ENCODE measurements at regions not wholly inside any gene's neighbourhood (a gene's known extent, or its start where the extent isn't known, plus 50 kb on each side); places are given as distances from the start of the nearest gene placed in this dataset.

GRCh38 chr15:62307551-62307950, 142.5 kb upstream of the C2CD4B start:
- no peaks in the 10 kb centered on the region for H3K27me3 ChIP-seq (ENCODE audit: control insufficient read depth, extremely low read depth, insufficient read depth, low read length)
- peaks cover 21% of the 10 kb centered on the region for H3K4me1 ChIP-seq (ENCODE audit: control insufficient read depth, extremely low read depth, insufficient read depth, low read length)
- TF ChIP-seq CTCF (optimal IDR thresholded peaks at IDR 0.05 in 1 of 3, IDR thresholded peaks at IDR 0.05 in 1 of 3, conservative IDR thresholded peaks at IDR 0.05 in 1 of 3; ENCODE audit: extremely low read depth in 1 of 3, insufficient read depth in 2 of 3, low read length in 3 of 3) (no peak), EZH2 (IDR thresholded peaks at IDR 0.05; ENCODE audit: low read length) (no peak)
- H3K9ac ChIP-seq (ENCODE audit: control insufficient read depth, extremely low read depth, insufficient read depth, low read length), result no peak overlapping the region
- no peak overlapping the region for H2AFZ ChIP-seq (ENCODE audit: control insufficient read depth, low read length)
- H3K9me3 ChIP-seq (ENCODE audit: control insufficient read depth, low read depth, low read length), result no peaks in the 10 kb centered on the region
- dilution Hi-C loops (cut with MboI; ENCODE audit: extremely low pct_ligation_motif_present, low sequenced_read_pairs), result no loop called here
- no peaks in the 10 kb centered on the region for H3K36me3 ChIP-seq (ENCODE audit: control insufficient read depth in 2 of 2, extremely low read depth in 1 of 2, insufficient read depth in 2 of 2, low read length in 2 of 2)
- peak; percentile 98 for FAIRE-seq
- peak overlapping the region in 2 of 3 experiments; percentile 19 to 21 for H3K4me3 ChIP-seq (ENCODE audit: control insufficient read depth in 2 of 3, extremely low read depth in 1 of 3, insufficient read depth in 2 of 3, low read depth in 1 of 3, low read length in 3 of 3)
- no peaks in the 10 kb centered on the region for H3K9me1 ChIP-seq (ENCODE audit: control insufficient read depth, extremely low read depth, insufficient read depth, low read length)
- peak; percentile 67 for DNase-seq (ENCODE audit: low read depth, low spot score)
- no peaks in the 10 kb centered on the region for H3K79me2 ChIP-seq (ENCODE audit: control insufficient read depth, insufficient read depth, low read length)
- H4K20me1 ChIP-seq (ENCODE audit: control insufficient read depth, extremely low read depth, insufficient read depth, low read length), result no peaks in the 10 kb centered on the region
- H3K4me2 ChIP-seq (ENCODE audit: control insufficient read depth, extremely low read depth, insufficient read depth, low read depth, low read length), result peak overlapping the region; percentile 84
- H3K27ac ChIP-seq (ENCODE audit: control insufficient read depth, insufficient read depth, low read length), result peak overlapping the region; percentile 62

- FAIRE-seq, result no peak
- dilution Hi-C loops (cut with MboI; ENCODE audit: extremely low pct_ligation_motif_present, low sequenced_read_pairs), result no loop called here
Observed at GRCh38 chr15:62316413-62317060, 151.5 kb upstream of the C2CD4B start.

More at GRCh38 chr15:62316413-62317060, 151.5 kb upstream of the C2CD4B start:
- Histone ChIP-seq H2AFZ (ENCODE audit: control insufficient read depth, low read length) (no peak overlapping the region), H3K9ac (ENCODE audit: control insufficient read depth, extremely low read depth, insufficient read depth, low read length) (no peak overlapping the region), H4K20me1 (ENCODE audit: control insufficient read depth, extremely low read depth, insufficient read depth, low read length) (no peaks in the 10 kb centered on the region), H3K27ac (ENCODE audit: control insufficient read depth, insufficient read depth, low read length) (no peak overlapping the region), H3K4me3 (ENCODE audit: control insufficient read depth in 2 of 3, extremely low read depth in 1 of 3, insufficient read depth in 2 of 3, low read depth in 1 of 3, low read length in 3 of 3) (no peak overlapping the region), H3K9me1 (ENCODE audit: control insufficient read depth, extremely low read depth, insufficient read depth, low read length) (no peaks in the 10 kb centered on the region), H3K27me3 (ENCODE audit: control insufficient read depth, extremely low read depth, insufficient read depth, low read length) (no peaks in the 10 kb centered on the region), H3K4me2 (ENCODE audit: control insufficient read depth, extremely low read depth, insufficient read depth, low read depth, low read length) (no peak overlapping the region), H3K9me3 (ENCODE audit: control insufficient read depth, low read depth, low read length) (no peaks in the 10 kb centered on the region), H3K4me1 (ENCODE audit: control insufficient read depth, extremely low read depth, insufficient read depth, low read length) (no peaks in the 10 kb centered on the region), H3K79me2 (ENCODE audit: control insufficient read depth, insufficient read depth, low read length) (no peaks in the 10 kb centered on the region), H3K36me3 (ENCODE audit: control insufficient read depth in 2 of 2, extremely low read depth in 1 of 2, insufficient read depth in 2 of 2, low read length in 2 of 2) (no peaks in the 10 kb centered on the region)
- no peak for DNase-seq (ENCODE audit: low read depth, low spot score)
- no peak for TF ChIP-seq EZH2 (IDR thresholded peaks at IDR 0.05; ENCODE audit: low read length)
- TF ChIP-seq CTCF (optimal IDR thresholded peaks at IDR 0.05 in 1 of 3, IDR thresholded peaks at IDR 0.05 in 1 of 3, conservative IDR thresholded peaks at IDR 0.05 in 1 of 3; ENCODE audit: extremely low read depth in 1 of 3, insufficient read depth in 2 of 3, low read length in 3 of 3), result no peak

Measured in keratinocyte (primary cell).